Hematopoietic multipotent progenitor cell (in vitro differentiated cells): ENCODE measurements at regions not wholly inside any gene's neighbourhood (a gene's known extent, or its start where the extent isn't known, plus 50 kb on each side); places are given as distances from the start of the nearest gene placed in this dataset.
A peak's percentile ranks its signal among the peaks of the same experiment; 100 is the strongest.

Experiments used
- DNase-seq, 3 donors: peaks; one replicate each; pipeline ENCODE4 v3.0.0-alpha.2; 2011 to 2015; ENCODE audit warnings: low read depth in 2 of 3, low spot score in 2 of 3

- DNase-seq, result no peak
Measured at GRCh38 chrX:125778261-125778660, 387.8 kb downstream of the DCAF12L2 start.

GRCh38 chrX:125782184-125782583, 383.9 kb downstream of the DCAF12L2 start:
- no peak for DNase-seq

DNA sequence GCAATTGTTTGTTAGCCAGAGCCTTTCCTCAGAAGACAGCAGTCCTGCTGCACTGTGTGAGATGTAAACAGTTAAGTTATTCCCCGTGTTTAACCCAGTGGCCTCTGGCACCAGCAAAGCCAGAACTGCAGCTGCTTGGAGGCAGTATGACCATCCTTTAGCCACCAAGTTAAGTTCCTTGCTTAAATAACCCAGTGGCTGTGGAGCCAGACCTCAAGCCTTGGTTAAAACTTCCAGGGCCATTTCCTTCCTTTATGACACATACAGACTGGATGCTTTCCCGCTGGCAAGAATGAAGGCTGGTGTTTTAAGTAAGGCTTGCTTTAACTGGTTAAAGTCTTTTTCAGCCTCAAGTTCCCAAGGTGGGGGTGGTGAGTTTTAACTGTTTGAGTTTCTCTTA, 379.8 kb downstream of the DCAF12L2 start:
- DNase-seq, result no peak

GRCh38 chrX:125791787-125792186, 374.3 kb downstream of the DCAF12L2 start:
- DNase-seq, result no peak

DNA sequence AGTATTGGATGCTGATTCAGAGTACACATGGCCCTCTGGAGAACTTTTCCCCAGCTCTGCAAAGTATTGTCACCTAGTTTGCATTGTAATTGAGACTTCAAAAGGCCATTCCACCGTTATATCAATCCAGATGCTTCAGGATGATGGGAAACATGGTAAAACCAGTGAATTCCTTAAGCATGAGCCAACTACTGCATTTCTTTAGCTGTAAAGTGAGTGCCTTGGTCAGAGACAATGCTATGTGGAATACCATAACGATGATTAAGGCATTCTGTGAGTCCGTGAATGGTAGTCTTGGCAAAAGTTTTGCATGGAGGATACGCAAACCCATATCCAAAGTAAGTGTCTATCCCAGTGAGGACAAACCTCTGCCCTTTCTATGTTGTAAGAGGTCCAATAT, 355.2 kb downstream of the DCAF12L2 start:
- DNase-seq, result no peak

DNA sequence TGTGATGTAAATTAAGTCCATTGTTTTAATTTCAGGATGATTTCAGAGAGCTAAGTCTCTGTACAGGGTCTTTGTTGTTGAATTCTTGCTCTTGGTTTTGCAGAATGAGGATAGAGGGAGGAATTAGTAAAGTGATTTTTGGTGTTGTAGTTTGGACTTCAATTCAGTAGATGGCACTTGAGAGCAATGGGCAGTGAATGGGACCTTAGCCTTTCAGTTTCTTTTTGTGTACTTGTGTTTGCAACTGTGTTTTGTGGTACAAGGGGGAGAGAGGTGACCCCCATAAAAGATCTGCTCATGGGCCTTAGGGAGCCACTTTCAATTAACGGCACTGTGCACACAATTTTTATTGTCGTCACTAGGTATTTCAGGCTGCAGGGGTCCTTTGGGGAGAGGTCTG, 340.0 kb downstream of the DCAF12L2 start:
- DNase-seq, result no peak

DNA sequence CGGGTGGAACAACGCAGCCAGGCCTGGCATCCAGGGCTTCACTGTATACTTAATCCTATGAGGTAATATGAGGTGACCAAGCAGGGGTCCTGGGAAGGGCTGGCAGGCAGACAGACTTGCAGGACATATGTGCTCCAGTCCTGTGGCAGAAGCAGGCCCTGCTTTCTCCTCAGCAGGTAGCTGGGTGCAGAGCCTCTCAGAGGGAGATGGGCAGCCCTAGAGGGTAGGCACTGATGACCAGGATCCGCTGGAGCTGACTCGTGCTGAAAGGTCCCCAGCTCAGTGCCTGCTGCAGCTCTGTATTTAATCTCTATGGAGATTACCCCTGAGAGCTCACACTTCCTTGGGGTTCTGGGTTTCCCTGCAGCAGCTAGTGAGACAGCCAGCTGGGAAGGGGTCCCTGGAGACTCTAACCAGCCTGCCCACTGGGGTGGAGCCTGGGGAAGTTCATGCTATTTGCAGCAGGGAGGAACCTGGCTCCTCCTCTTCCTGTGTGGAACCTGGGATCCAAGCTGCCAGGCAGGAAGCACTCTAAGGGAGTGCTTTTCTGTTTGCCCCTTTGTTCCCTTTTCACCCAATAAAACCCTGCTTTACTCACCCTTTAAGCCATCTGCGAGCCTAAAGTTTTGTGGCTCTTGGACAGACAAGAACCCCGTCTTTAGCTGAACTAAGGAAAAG, 339.2 kb downstream of the DCAF12L2 start:
- no peak for DNase-seq

DNA sequence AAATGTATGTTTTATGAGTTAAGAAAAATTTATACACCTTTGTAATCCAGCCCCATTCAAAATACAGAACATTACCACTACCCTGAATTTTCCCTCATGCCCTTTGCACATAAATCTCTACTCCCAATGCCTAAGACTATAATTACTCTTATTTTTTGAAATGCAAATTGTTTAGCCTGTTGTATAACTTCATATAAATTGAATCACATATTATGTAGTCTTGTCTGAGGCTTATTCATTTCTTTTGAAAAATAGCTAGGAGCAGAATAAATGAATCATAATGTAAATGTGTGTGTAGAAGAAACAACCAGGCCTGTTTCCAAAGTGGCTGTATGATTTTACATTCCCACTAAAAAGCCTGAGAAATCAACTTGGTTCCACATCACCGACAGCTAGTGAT, 319.8 kb downstream of the DCAF12L2 start:
- no peak for DNase-seq

DNA sequence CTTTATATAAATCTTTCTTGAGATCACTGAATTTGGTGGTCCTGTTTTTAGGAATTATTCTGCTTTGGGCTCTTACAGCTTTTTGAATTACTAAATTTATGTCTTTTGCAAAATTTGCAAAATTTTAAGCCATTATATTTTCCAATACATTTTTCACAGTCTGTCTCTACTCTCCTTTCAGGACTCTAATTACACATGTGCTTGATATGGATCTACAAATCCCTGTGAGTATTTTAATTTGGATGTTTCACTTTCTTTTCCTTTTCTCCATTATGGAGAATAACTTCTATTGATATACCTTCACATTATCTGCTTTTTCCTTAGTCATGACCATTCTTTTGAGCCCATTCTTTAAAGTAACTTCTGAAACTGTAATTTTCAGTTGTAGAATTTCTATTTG, 315.4 kb downstream of the DCAF12L2 start:
- no peak for DNase-seq

DNA sequence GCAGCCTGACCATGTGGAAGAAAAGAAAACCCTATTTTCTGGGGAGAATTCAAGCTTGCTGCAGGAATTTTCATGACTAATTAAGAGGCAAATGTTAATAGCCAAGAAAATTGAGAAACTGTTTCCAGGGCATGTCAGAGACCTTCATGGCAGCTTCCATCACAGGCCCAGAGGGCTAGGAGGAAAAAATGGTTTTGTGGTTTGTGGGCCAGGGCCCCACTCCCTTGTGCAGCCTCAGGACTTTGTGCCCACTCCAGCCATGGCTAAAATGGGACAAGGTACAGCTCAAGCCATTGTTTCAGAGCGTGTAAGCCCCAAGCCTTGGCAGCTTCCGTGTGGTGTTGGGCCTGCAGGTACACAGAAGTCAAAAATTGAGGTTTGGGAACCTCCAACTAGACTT, 282.9 kb downstream of the DCAF12L2 start:
- no peak for DNase-seq

DNA sequence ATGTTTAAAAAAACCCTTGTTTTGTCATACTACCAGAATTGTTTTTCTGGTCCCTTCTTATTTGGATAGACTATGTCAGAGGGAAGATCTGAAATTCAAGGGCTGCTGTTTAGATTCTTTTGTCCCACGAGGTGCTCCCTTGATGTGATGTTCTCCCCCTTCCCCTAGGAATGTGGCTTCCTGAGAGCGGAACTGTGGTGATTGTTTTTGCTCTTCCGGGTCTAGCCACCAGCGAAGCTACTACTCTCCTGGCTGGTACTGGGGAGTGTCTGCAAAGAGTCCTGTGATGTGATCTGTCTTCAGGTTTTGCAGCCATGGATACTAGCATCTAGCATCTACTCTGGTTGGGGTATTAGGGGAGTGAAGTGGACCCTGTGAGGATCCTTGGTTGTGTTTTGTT, 271.1 kb downstream of the DCAF12L2 start:
- no peak for DNase-seq

GRCh38 chrX:125895518-125895917, 270.6 kb downstream of the DCAF12L2 start:
- no peak for DNase-seq

DNA sequence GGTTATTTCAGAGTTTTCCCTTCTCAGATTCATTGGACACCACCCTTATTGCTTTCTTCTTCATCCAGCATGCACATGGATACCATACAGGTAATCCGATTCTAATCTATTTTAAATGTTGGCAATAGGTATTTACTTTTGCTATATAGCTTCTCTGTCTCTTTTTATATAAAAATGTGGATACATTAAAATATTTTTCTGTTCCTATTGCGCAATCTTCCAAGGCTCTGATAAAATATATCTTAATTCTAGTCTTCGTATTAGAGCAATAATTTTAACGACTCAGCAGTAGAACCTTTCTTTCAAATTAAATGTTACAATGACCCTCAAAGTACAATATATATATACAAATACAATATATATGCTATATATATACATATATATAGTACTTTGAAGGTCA, 239.8 kb downstream of the DCAF12L2 start:
- DNase-seq, result no peak

DNA sequence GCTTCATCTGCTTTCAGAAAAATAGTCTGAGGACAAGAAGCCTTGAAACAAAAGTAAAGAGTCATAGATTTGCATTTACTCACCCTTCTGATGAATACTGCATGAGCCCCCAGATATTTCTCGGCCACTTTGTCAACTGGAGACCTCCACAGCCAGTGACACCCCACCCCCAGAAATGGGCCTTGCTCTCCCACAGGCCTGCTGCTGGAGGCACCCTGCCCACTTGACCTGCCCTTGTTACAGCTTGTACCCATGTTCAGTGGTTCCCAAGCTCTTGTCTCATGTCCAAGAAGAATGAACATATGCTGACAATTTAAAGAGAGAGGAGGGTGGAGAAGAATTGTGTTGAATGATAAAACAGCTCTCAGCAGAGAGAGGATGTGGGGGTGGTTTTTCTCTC, 225.1 kb downstream of the DCAF12L2 start:
- no peak for DNase-seq

DNA sequence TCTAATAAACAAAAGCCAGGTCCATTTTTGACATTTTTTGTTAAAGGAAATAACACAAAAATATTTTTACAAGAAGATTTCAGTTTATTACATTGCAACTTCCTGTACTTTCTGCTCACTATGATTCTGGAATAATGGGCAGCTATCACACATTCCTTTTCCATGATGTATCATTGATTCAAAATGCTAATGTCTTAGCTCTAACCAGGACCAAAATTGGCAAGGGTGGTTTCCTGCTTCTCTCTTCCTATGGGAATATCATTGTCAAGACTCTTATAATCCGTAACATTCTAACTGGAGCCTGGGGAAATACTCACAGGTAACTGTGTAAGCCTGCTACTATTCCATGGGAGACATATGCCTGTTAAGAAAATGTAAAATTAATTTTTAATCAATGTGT, 218.6 kb downstream of the DCAF12L2 start:
- DNase-seq, result no peak

- no peak for DNase-seq
Measured at GRCh38 chrX:125952973-125953372, 213.1 kb downstream of the DCAF12L2 start.

- no peak for DNase-seq
Measured at GRCh38 chrX:125953814-125954213, 212.3 kb downstream of the DCAF12L2 start.

DNA sequence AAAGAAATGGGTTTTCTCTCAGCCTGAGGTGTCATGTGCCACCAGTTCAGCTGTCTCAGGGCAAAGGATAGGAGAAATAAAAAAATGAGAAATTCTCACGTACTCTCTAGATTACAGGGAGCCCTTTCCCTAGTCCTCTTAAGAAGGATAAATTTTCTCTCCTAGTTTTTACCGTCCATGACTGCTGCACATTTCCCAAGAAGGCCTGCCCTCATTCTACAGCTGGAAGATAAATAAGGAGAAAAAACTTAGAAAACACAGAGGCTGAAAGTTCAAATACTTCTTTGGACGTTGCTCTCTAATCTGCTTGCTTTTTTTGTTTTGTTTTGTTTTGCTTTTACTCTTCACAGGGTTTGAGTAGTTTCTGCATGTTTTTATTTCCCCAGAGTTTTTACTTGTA, 211.9 kb downstream of the DCAF12L2 start:
- DNase-seq, result no peak

- DNase-seq, result no peak
Measured at GRCh38 chrX:125977851-125978250, 188.2 kb downstream of the DCAF12L2 start.

- peak in 1 of 3 donors; percentile 3 for DNase-seq
Measured at GRCh38 chrX:125998432-125998831, 167.7 kb downstream of the DCAF12L2 start.

- DNase-seq, result no peak
Measured at GRCh38 chrX:126027229-126027628, 138.9 kb downstream of the DCAF12L2 start.

DNA sequence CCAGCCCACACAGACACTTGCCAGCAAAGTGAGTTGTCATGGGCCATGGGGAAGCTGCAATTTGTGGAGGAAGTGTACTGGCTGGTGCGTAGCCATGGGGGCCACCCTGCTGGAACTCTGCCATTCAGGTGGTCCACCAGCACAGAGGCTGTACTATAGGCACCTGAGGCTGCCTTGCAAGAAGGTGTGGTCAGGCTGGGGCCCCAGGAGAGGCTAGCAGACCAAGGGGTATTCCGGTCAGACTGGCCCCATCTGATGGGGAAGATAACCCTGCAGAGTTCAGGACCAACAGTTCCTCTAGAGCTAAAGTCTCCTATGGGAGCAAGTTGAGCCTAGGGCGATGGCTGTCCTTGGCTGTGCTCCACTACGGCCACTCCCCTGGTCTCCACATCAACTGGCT, 136.1 kb downstream of the DCAF12L2 start:
- DNase-seq, result no peak

DNA sequence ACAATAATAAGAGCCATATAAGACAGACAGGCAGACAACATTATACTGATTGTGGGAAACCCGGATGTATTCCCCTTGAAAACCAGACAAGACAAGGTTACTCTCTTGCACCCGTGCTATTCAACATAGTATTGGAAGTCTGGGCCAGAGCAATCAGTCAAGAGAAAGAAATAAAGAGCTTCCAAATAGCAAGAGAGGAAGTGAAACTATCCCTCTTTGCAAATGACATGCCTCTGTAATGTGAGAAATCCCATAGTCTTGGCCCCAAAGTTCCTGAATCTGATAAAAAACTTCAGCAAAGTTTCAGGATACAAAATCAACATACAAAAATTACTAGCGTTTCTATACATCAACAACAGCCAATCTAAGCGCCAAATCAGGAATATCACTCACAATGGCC, 102.1 kb downstream of the DCAF12L2 start:
- no peak for DNase-seq
